K562 (cell line): ENCODE measurements at regions not wholly inside any gene's neighbourhood (a gene's known extent, or its start where the extent isn't known, plus 50 kb on each side); places are given as distances from the start of the nearest gene placed in this dataset.
A peak's percentile ranks its signal among the peaks of the same experiment; 100 is the strongest.

Experiments
- BHLHE40 ChIP-seq: IDR thresholded peaks from 2 replicates; pipeline ENCODE4 v1.6.1; 2011; ENCODE audit warnings: low read length, improper control_type of control experiment
- CREM ChIP-seq: IDR thresholded peaks from 2 replicates; pipeline ENCODE4 v1.6.1; 2014; ENCODE audit warnings: antibody characterized with exemption, low read depth
- EP400 ChIP-seq: fragments of 450-650 bp; IDR thresholded peaks from 2 replicates; pipeline ENCODE4 v1.6.1; 2017; ENCODE audit warnings: antibody characterized with exemption, mild to moderate bottlenecking, moderate library complexity
- ESRRA ChIP-seq: fragments of 450-650 bp; IDR thresholded peaks from 2 replicates; pipeline ENCODE4 v1.6.1; 2014; ENCODE audit warnings: low read depth, mild to moderate bottlenecking, moderate library complexity, borderline replicate concordance
- FOXM1 ChIP-seq, 2 experiments: fragments of 450-650 bp in 1 of 2; sonication (generic) in 1 of 2; formaldehyde crosslinking in 1 of 2; IDR thresholded peaks; 2 replicates each; pipeline versions ENCODE4 v1.6.1 to v1.9.0; 2017 to 2022; ENCODE audit warnings: low read depth in 2 of 2, mild to moderate bottlenecking in 2 of 2, missing genetic modification reagents in 1 of 2, moderate library complexity in 1 of 2
- JUNB ChIP-seq: fragments of 450-650 bp; formaldehyde crosslinking; conservative IDR thresholded peaks from 2 replicates; pipeline ENCODE4 v1.4.0; 2020; ENCODE audit warnings: mild to moderate bottlenecking
- JUND ChIP-seq, 2 experiments: IDR thresholded peaks; 2 replicates in 1 of 2; 3 replicates in 1 of 2; pipeline ENCODE4 v1.6.1; 2011; ENCODE audit warnings: borderline replicate concordance in 2 of 2, low read depth in 2 of 2, low read length in 2 of 2, improper control_type of control experiment in 1 of 2, missing biosample characterization in 1 of 2, missing genetic modification characterization in 1 of 2, missing genetic modification reagents in 1 of 2
- NFE2 ChIP-seq: IDR thresholded peaks from 2 replicates; pipeline ENCODE4 v1.6.1; 2014; ENCODE audit warnings: antibody characterized with exemption, low read depth
- NFIX ChIP-seq: fragments of 250-450 bp; sonication (Bioruptor Pico); IDR thresholded peaks from 2 replicates; pipeline ENCODE4 v1.4.0; 2020; ENCODE audit warnings: low read depth, mild to moderate bottlenecking, moderate library complexity
- PHF21A ChIP-seq: fragments of 450-650 bp; IDR thresholded peaks from 2 replicates; pipeline ENCODE4 v1.6.1; 2017; ENCODE audit warnings: low read depth, borderline replicate concordance
- PML ChIP-seq: IDR thresholded peaks from 2 replicates; pipeline ENCODE4 v1.6.1; 2012; ENCODE audit warnings: low read length, inconsistent platforms
- RBM39 ChIP-seq: fragments of 200-400 bp; formaldehyde crosslinking; optimal IDR thresholded peaks from 2 replicates; pipeline ENCODE3; 2018; ENCODE audit warnings: low read depth, low read length
- TAF1 ChIP-seq: IDR thresholded peaks from 2 replicates; pipeline ENCODE4 v1.6.1; 2011; ENCODE audit warnings: mild to moderate bottlenecking, low read length, moderate library complexity; ENCODE audit not compliant: insufficient read depth, control insufficient read depth, severe bottlenecking; ENCODE audit errors: extremely low read depth
- TAF7 ChIP-seq: fragments of 450-650 bp; IDR thresholded peaks from 2 replicates; pipeline ENCODE4 v1.6.1; 2016; ENCODE audit warnings: missing genetic modification characterization, missing compliant biosample characterization
- XRCC4 ChIP-seq: IDR thresholded peaks from one replicate; pipeline ENCODE4 v1.6.1; 2011; ENCODE audit not compliant: insufficient read depth, insufficient read length; ENCODE audit errors: extremely low read depth
- ZKSCAN8 ChIP-seq: fragments of 200-800 bp; sonication (Bioruptor generic); IDR thresholded peaks from 2 replicates; pipeline ENCODE4 v1.6.1; 2016; ENCODE audit warnings: missing genetic modification characterization, missing compliant biosample characterization
- ZNF347 ChIP-seq: fragments of 450-650 bp; formaldehyde crosslinking; IDR thresholded peaks from 2 replicates; pipeline ENCODE4 v1.4.0; 2020; ENCODE audit warnings: low read depth, mild to moderate bottlenecking, moderate library complexity
- TF ChIP-seq, protein P1 (sequence below): fragments of 450-650 bp; formaldehyde crosslinking; IDR thresholded peaks from 2 replicates; pipeline ENCODE4 v1.4.0; 2020; ENCODE audit warnings: mild to moderate bottlenecking
- TF ChIP-seq, protein P2 (sequence below): fragments of 250-450 bp; sonication (Bioruptor Pico); IDR thresholded peaks from 2 replicates; pipeline ENCODE4 v1.5.0; 2021
- TF ChIP-seq, protein P3 (sequence below): fragments of 450-650 bp; IDR thresholded peaks from 2 replicates; pipeline ENCODE4 v1.6.1; 2017; ENCODE audit warnings: antibody characterized with exemption
- TF ChIP-seq, protein P4 (sequence below): fragments of 250-450 bp; sonication (Bioruptor Pico); IDR thresholded peaks from 2 replicates; pipeline ENCODE4 v1.5.0; 2021; ENCODE audit warnings: mild to moderate bottlenecking, borderline replicate concordance

DNA sequence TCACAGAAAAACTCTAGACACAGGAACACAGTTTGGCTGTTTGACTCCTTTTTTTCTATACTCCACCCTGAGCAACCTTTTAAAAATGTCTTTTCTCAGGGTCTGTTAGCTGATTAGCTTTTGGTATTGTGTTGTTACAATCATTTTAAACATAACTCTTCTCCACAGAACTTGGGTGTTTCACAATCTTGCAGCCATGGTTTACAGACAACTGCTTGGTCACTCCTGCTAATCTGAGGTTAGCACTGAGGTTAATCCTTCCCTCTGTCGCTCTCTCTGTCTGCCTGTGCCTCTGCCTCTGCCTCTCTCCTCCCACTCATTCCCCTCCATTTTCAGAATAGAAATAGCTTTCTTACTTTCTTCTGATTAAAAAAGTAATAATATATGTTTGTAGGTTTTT lies 62.4 kb upstream of the ZBED5 start (continued):
- TF ChIP-seq, protein P1, sequence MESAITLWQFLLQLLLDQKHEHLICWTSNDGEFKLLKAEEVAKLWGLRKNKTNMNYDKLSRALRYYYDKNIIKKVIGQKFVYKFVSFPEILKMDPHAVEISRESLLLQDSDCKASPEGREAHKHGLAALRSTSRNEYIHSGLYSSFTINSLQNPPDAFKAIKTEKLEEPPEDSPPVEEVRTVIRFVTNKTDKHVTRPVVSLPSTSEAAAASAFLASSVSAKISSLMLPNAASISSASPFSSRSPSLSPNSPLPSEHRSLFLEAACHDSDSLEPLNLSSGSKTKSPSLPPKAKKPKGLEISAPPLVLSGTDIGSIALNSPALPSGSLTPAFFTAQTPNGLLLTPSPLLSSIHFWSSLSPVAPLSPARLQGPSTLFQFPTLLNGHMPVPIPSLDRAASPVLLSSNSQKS (CRISPR knock-in tag), result no peak
- TF ChIP-seq TAF7 (tag) (no peak), CREM (peak; percentile 57; the same call in 1 of the 2 replicates), TAF1 (peak; percentile 53), XRCC4 (no peak), PML (0 out of 2 replicates have a peak, but pooled peaks have one; percentile 29), NFIX (CRISPR knock-in tag) (no peak), ZKSCAN8 (CRISPR knock-in tag) (peak; percentile 45; the same call in 1 of the 2 replicates), PHF21A (no peak), FOXM1 (IDR thresholded peaks at IDR 0.05; ENCODE audit: low read depth) (peak; percentile 60; the same call in 1 of the 2 replicates), FOXM1 (CRISPR knock-in tag; IDR thresholded peaks at IDR 0.05; ENCODE audit: low read depth) (no peak), ESRRA (no peak; the same call in 1 of the 2 replicates), NFE2 (peak; percentile 94), JUND (IDR thresholded peaks at IDR 0.05; ENCODE audit: borderline replicate concordance, low read depth, low read length) (peak; percentile 69), JUND (tag; IDR thresholded peaks at IDR 0.05; ENCODE audit: borderline replicate concordance, low read depth, low read length) (peak; percentile 47; the same call in 1 of the 3 replicates), RBM39 (no peak), EP400 (peak; percentile 63), ZNF347 (CRISPR knock-in tag) (no peak), JUNB (CRISPR knock-in tag) (no peak), BHLHE40 (peak; percentile 47; the same call in 1 of the 2 replicates)
- TF ChIP-seq, protein P2, sequence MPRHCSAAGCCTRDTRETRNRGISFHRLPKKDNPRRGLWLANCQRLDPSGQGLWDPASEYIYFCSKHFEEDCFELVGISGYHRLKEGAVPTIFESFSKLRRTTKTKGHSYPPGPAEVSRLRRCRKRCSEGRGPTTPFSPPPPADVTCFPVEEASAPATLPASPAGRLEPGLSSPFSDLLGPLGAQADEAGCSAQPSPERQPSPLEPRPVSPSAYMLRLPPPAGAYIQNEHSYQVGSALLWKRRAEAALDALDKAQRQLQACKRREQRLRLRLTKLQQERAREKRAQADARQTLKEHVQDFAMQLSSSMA (CRISPR knock-in tag), result no peak
- TF ChIP-seq, protein P3, sequence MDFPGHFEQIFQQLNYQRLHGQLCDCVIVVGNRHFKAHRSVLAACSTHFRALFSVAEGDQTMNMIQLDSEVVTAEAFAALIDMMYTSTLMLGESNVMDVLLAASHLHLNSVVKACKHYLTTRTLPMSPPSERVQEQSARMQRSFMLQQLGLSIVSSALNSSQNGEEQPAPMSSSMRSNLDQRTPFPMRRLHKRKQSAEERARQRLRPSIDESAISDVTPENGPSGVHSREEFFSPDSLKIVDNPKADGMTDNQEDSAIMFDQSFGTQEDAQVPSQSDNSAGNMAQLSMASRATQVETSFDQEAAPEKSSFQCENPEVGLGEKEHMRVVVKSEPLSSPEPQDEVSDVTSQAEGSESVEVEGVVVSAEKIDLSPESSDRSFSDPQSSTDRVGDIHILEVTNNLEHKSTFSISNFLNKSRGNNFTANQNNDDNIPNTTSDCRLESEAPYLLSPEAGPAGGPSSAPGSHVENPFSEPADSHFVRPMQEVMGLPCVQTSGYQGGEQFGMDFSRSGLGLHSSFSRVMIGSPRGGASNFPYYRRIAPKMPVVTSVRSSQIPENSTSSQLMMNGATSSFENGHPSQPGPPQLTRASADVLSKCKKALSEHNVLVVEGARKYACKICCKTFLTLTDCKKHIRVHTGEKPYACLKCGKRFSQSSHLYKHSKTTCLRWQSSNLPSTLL, result no peak
- TF ChIP-seq, protein P4, sequence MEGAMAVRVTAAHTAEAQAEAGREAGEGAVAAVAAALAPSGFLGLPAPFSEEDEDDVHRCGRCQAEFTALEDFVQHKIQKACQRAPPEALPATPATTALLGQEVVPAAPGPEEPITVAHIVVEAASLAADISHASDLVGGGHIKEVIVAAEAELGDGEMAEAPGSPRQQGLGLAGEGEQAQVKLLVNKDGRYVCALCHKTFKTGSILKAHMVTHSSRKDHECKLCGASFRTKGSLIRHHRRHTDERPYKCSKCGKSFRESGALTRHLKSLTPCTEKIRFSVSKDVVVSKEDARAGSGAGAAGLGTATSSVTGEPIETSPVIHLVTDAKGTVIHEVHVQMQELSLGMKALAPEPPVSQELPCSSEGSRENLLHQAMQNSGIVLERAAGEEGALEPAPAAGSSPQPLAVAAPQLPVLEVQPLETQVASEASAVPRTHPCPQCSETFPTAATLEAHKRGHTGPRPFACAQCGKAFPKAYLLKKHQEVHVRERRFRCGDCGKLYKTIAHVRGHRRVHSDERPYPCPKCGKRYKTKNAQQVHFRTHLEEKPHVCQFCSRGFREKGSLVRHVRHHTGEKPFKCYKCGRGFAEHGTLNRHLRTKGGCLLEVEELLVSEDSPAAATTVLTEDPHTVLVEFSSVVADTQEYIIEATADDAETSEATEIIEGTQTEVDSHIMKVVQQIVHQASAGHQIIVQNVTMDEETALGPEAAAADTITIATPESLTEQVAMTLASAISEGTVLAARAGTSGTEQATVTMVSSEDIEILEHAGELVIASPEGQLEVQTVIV (CRISPR knock-in tag), result no peak
